ENCODE measurements at regions not wholly inside any gene's neighbourhood (a gene's known extent, or its start where the extent isn't known, plus 50 kb on each side); places are given as distances from the start of the nearest gene placed in this dataset.

- H3K36me3 ChIP-seq (ENCODE audit: control insufficient read depth, insufficient read depth, low read length), result no peaks in the 10 kb centered on the region
- FAIRE-seq (no peak), DNase-seq (ENCODE audit: low read depth) (peak; percentile 39)
- H3K27me3 ChIP-seq (ENCODE audit: control insufficient read depth, insufficient read depth, low read length), result no peaks in the 10 kb centered on the region
- TF ChIP-seq, protein P1, sequence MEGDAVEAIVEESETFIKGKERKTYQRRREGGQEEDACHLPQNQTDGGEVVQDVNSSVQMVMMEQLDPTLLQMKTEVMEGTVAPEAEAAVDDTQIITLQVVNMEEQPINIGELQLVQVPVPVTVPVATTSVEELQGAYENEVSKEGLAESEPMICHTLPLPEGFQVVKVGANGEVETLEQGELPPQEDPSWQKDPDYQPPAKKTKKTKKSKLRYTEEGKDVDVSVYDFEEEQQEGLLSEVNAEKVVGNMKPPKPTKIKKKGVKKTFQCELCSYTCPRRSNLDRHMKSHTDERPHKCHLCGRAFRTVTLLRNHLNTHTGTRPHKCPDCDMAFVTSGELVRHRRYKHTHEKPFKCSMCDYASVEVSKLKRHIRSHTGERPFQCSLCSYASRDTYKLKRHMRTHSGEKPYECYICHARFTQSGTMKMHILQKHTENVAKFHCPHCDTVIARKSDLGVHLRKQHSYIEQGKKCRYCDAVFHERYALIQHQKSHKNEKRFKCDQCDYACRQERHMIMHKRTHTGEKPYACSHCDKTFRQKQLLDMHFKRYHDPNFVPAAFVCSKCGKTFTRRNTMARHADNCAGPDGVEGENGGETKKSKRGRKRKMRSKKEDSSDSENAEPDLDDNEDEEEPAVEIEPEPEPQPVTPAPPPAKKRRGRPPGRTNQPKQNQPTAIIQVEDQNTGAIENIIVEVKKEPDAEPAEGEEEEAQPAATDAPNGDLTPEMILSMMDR (IDR thresholded peaks at IDR 0.05; ENCODE audit: insufficient read depth, low read length, severe bottlenecking), result no peak
- H3K4me3 ChIP-seq (ENCODE audit: low read depth, low read length), result no peak overlapping the region
Observed at GRCh38 chrX:74251006-74251930, 52.7 kb upstream of the ZCCHC13 start.

DNA sequence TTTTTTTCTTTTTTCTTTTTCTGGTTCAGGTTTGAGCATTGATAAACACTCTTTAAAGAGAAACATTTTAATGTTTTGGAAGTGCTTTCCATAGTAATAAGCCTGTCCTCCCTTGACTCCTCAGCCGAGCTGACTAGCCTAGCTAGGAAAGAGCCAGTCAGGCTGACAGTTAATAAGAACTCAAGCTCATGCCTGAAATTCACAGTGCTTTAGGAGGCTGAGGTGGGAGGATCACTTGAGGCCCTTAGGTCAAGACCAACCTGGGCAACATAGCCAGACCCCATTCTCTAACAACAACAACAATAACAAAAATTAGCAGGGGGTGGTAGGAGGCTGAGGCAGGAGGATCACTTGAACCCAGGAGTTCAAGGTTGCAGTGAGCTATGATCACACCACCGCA is 53.4 kb upstream of the ZCCHC13 start:
- Histone ChIP-seq H3K36me3 (ENCODE audit: control insufficient read depth, insufficient read depth, low read length) (no peaks in the 10 kb centered on the region), H3K27me3 (ENCODE audit: control insufficient read depth, insufficient read depth, low read length) (no peaks in the 10 kb centered on the region), H3K4me3 (ENCODE audit: low read depth, low read length) (no peak overlapping the region)
- DNase-seq (ENCODE audit: low read depth) (no peak), FAIRE-seq (no peak)
- TF ChIP-seq, protein P1 (IDR thresholded peaks at IDR 0.05; ENCODE audit: insufficient read depth, low read length, severe bottlenecking), result no peak

DNA sequence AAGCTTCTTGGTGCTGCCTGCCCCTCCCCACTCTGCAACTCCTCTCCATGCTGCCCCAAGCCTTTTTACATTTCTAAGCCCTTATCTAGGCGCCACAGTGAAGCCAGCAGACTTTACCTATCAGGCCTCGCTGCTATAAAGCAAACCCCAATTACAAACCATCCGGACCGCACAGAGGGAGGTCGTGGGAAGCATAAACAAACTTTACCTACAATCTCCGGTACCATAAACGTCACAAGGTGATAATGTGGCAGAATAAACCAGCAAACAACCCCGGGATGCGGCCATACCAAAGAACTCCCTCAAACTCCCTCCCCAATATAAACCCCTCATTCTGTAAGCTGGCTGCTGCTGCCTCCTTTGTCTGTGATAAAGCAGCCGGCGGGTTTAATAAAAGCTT is 54.0 kb upstream of the ZCCHC13 start:
- FAIRE-seq, result peak; percentile 28
- Histone ChIP-seq H3K27me3 (ENCODE audit: control insufficient read depth, insufficient read depth, low read length) (no peaks in the 10 kb centered on the region), H3K4me3 (ENCODE audit: low read depth, low read length) (no peak overlapping the region), H3K36me3 (ENCODE audit: control insufficient read depth, insufficient read depth, low read length) (no peaks in the 10 kb centered on the region)
- TF ChIP-seq, protein P1 (IDR thresholded peaks at IDR 0.05; ENCODE audit: insufficient read depth, low read length, severe bottlenecking), result no peak
- DNase-seq (ENCODE audit: low read depth), result no peak

DNA sequence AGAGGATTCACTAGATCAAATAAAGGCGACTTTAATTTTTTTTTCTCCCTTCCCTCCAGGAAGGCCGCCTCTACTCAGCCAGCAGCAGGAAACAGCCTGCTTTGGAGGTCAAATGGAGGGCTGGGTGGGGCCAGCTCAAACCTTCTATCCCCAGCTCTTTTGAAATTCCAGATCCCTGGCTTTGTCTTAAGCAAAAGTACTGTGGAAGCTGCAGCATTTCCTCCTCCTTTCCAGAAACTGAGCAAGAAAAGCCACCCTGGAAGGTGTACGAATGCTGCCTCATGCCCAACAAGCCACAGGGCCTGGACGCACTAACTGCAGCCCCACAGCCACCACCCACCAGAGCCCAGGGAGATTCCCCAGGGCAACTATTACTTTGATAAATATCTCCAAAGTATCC is 55.1 kb upstream of the ZCCHC13 start:
- FAIRE-seq, result no peak
- TF ChIP-seq, protein P1 (IDR thresholded peaks at IDR 0.05; ENCODE audit: insufficient read depth, low read length, severe bottlenecking), result no peak

GRCh38 chrX:74246524-74246923 is 57.5 kb upstream of the ZCCHC13 start:
- H3K36me3 ChIP-seq (ENCODE audit: control insufficient read depth, insufficient read depth, low read length), result peaks cover 1% of the 10 kb centered on the region
- peak; percentile 65 for DNase-seq (ENCODE audit: low read depth)
- no peak for FAIRE-seq
- TF ChIP-seq, protein P1 (IDR thresholded peaks at IDR 0.05; ENCODE audit: insufficient read depth, low read length, severe bottlenecking), result no peak
- H3K27me3 ChIP-seq (ENCODE audit: control insufficient read depth, insufficient read depth, low read length), result no peaks in the 10 kb centered on the region
- no peak overlapping the region for H3K4me3 ChIP-seq (ENCODE audit: low read depth, low read length)

More for the DNA sequence above, 55.1 kb upstream of the ZCCHC13 start:
- no peak for DNase-seq (ENCODE audit: low read depth)
- H3K4me3 ChIP-seq (ENCODE audit: low read depth, low read length), result no peak overlapping the region
- no peaks in the 10 kb centered on the region for H3K27me3 ChIP-seq (ENCODE audit: control insufficient read depth, insufficient read depth, low read length)
- no peaks in the 10 kb centered on the region for H3K36me3 ChIP-seq (ENCODE audit: control insufficient read depth, insufficient read depth, low read length)
